Activated T-cell treated with anti-CD3 and anti-CD28 coated beads for 24 hours (primary cell): ENCODE measurements at regions not wholly inside any gene's neighbourhood (a gene's known extent, or its start where the extent isn't known, plus 50 kb on each side); places are given as distances from the start of the nearest gene placed in this dataset.
"Not testable (repeated sequence)": the region's sequence is repeated elsewhere in the genome, so short reads cannot be mapped to it uniquely, and the experiment has no call there.

ENCODE experiments used
- DNase-seq: peaks from one replicate; pipeline ENCODE4 v3.0.0-alpha.2; 2020; ENCODE audit warnings: low read depth

DNA sequence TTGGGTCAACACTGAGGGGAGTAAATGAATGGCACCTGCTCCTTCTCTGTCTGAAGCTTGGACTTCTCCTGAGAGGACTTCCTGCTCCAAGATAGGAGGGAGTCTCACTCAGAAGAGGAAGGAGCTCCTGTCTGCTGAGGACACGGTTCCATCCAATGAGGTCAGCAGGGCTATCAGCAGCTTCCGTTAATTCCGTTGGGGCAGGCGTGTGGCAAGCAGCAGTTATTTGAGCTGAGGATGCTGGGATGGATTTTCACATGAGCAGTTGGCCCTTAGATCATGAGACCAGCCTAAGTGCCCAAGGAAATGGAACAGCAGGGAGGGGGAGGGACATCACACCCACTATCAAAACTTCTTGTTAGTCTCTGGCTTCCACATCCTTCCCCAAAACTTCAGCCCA is 159.0 kb upstream of the PZP start:
- no peak for DNase-seq

DNA sequence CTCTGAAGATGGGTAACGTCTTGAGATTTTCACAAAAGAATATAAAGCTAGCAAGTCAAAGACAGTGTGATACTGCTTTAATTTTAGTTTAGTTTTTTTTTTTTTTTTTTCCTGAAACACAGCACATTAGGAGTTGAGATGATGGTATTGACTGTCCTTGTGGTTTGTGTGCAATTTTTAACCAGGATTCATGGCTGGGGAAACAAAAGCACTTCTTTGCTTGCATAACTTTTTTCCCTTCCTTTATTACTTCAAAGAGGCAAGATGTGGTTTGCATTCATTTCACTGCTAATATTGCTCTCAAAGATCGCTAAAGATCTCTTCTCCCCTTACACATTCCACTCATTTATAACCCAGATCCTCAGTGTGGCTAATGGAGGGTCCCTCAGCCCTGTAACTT is 157.1 kb upstream of the PZP start:
- no peak for DNase-seq

DNA sequence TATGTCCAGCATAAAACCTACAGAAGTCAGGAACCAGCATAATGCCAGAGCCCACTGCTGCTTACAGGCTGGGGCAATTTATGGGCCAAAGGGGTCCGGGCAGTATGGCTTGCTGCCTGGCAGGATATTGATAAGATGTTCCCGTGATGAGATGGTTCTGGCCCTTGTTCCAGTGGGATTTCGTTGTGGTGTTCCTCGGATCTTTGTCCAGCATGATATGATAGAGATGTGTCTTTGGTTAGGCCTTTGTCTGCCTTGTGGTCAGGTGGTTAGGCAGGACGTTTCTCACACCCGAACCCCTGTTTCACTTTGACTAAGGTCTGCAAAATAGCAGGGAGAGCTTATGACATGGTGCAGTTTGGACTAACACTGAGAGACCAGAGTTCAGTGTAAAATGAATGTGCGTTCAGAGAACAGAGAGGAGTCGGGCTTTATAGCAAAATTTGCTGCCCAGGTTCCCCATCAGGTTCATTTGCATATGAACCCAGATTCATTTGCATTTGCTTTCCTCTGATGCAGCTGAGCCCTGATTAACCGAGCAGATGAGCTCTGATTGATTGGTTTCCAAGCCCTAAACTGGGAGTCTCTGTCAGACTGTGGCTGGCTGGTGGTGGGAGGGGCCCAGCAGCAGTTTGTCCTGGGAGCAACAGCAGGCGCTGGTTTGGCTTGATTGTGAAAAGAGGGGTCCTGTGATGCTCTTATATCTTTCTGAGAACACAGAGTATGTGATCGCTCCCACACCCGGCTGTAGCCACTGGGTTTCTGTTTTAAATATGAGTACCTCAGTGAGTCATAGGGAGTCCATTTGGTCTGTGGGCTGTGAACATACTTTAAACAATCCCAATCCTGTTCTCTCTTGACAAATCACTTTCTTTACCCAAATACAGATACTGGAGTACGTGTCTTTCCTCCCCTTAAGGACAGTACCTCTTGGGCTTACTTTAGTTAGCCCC is 156.3 kb upstream of the PZP start:
- DNase-seq, result peak; percentile 36

DNA sequence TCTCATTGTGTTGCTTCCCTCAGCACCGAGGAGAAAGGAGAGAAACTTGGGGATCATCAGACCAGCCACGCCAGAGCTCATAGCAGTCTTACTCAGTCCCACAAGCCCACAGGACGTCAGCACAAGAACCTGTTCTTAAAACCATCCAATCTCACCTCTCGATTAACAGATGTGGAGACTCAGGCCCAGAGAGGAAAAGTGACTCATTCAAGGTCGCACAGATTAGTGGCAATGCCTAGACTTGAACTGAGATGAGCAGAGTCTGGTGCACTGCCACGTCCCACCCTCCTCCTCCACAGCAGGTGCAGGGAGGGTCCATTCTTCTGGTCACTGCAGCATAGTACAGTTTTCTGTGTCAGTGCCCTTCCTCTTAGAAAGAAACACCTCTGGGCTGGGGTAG is 154.9 kb upstream of the PZP start:
- no peak for DNase-seq

DNA sequence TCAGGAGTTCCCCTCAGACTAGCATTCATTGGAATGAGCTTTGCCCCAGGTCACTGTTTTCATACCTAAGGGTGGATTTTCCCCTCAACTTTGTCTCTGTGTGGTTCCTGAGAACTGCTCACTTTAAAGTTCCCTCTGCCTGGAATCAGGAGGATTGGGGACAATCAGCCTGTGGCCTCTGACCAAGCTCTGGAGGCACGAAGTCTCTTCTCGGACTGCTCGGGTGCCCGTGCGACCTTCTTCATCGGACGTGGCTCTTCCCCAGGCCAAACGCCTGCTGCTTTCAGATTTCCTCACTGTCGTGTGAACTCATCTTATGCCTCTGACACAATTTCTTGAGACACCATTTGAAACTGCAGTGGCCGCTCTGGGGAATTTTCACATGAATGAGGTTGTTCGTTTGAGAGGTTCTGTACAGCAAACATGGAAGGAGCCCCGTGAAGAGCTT is 153.7 kb upstream of the PZP start:
- no peak for DNase-seq

DNA sequence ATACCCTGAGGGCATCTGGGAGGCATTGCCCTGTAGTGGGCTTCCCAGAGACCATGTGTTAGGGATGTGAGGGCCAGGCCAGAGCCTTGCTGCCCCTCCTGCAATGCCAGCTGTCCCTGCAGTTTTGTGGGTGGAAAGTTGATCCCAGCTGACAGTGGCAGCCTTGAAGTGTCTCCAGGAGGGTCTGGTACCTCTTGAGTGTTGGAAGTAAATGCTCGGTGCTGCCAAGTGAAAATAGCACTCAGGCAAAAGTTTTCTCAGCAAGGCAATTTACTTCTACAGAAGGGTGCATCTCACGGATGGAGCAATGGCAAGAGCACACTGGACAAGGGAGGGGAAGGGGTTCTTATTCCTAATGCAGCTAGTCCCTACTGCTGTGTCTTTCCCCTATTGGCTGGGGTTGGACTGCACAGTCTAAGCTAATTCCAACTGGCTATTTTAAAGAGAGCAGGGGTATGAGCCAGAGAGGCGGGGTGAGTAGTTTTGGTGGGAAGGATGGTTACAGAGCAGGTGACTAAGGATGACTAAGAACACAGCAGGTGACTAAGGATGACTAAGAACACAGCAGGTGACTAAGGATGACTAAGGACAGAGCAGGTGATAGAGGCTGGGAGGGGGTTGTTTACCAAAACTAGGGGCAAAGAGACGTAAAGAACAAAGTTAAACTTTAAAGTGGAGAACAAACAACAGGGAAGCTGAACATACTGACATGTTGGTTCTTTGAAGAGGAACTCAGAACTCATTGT is 146.0 kb upstream of the PZP start:
- DNase-seq, result not testable (repeated sequence)

DNA sequence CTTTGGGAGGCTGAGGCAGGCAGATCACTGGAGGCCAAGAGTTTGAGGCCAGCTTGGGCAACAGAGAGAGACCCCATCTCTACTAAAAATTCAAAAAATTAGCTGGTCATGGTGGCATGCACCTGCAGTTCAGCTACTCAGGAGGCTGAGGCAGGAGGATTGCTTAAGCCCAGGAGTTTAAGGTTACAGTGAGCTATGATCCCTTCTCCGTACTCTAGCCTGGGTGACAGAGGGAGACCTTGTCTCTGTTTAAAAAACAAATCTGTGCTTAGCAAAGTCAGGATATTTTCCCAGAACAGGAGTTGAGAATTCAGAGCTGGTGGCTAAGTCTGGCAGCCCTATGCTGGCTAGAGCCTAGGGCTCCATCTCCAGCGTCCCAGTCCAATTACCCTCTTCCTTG is 142.9 kb upstream of the PZP start:
- DNase-seq, result no peak

DNA sequence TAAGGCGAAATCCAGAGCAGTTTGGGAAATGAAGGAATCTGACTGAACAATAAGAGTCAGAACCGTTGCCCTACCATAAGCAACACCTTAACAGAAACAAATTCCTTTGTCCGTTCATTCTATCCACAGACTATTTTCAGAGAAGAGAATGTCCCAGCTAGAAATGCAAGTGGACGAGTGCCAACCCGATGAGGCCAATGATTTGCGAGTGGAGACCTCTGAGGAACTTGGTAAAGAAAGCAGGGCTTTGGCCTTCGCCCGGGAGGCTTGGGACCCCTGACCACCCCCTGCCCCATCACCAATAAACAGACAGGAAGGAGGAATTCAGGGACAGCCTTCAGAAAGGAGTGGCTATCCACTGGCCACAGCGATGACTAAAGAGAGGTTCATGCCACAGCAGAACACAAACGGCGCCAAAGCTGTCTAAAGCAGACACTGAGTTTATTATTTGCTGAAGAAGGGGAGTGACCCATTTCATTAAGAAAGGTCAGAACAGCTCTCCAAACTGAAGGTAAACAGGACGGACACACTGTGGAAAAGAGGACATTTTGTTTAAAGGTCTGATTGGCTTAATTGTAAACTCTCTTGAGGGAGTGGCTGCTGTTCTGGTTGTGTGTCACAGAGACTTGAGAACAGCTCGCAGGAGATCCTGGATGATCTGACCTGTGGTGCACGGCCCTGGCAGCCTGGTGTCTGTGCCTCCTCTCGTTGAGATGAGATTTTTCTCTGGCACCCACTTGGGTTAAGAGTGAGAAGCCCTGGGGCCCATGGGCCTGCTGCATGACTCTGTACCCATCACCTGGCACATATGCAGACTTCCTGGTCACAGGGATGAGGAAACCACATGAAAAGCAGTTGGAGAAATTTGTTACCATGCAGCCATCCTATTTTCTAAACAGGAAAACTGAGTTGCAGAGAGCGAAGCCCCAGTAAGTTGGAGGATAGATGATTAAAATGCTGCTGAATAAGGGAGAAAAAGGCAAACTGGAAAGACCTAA is 142.0 kb upstream of the PZP start:
- no peak for DNase-seq

DNA sequence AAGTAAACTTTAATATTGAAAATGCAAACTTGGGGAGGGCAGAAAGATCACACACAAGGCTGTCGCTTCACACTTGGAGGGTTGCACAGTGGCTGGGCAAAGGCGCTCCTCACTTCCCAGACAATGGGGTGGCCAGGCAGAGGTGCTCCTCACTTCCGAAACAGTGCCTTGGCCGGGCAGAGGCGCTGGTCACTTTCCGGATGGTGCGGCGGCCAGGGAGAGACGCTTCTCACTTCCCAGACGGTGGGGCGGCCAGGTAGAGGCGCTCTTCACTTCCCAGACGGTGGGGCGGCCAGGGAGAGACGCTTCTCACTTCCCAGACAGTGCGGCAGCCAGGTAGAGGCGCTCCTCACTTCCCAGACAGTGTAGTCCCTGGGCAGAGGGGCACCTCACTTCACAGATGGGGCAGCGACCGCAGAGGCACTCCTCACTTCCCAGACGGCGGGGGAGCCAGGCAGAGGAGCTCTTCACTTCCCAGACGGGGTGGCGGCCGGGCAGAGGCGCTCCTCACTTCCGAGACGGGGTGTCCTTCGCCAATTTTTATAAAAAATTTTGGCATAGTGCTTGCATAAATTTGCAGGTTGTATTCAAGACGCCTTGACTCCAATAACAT is 140.8 kb upstream of the PZP start:
- no peak for DNase-seq

DNA sequence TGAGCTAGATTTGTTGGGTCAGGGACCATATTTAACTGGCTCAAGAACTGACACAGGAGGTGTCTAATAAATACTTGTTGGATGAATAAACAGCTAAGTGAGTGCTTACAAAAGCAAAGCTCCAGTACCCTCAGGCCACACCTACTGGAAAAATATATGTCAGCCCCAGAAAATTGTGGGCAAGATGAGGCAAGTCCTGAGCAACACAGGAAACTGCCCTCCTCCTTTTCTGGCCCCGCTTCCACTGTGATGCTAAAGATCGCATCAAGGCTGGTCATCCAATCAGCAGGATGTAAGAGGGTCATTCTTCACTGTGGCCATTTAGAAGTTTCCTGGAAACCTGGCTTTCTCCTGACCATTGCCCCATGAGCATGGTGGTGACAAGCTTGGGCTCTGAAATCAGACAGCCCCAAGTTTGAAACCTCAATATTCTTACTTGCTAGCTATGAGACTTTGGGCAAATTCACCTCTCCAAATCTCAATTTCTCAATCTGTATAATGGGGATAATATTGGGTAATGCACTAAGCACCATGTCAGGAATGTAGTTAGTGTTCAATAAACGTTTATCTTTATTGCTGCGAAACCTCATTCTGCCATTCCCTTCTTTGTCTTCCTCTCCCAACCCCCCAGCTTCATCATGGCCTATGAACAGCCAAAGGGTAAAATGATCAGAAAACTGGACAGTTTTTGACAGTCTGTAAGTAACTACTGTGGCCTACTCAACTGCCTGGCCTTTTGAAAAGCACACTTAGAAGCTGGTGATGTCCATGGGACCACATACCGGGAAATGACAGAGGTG is 139.3 kb upstream of the PZP start:
- no peak for DNase-seq

DNA sequence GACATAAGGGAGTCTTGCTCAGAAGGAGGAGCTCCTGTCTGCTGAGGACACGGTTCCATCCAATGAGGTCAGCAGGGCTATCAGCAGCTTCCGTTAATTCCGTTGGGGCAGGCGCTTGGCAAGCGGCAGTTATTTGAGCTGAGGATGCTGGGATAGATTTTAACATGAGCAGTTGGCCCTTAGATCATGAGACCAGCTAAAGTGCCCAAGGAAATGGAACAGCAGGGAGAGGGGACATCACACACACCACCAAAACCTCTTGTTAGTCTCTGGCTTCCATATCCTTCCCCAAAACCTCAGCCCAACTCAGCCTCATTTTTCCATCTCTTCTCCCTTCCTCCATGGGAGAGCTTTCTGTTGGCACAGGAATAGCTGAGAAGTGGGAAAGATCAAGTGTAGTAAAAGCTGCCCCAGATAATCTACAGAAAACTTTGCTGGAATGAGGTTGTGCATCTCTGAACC is 138.7 kb upstream of the PZP start:
- DNase-seq, result no peak

DNA sequence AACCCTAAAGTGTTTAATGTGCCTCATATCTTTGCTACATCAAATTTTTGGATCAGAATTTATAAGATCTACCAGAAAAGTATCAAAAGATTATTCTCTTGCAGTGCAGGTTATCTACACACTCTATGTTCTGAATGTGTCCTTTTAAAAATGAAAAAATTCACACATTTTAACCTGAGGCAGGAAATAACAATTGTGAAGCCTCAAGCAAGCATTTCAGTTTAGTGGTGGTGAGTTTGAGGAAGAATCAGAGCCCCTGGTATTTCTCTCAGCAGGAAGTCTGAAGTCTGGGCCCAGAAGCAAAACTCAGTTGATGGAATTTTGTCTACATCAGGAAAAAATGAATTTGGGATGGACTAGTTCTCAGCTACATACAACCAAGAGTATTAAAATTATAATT is 137.0 kb upstream of the PZP start:
- no peak for DNase-seq

DNA sequence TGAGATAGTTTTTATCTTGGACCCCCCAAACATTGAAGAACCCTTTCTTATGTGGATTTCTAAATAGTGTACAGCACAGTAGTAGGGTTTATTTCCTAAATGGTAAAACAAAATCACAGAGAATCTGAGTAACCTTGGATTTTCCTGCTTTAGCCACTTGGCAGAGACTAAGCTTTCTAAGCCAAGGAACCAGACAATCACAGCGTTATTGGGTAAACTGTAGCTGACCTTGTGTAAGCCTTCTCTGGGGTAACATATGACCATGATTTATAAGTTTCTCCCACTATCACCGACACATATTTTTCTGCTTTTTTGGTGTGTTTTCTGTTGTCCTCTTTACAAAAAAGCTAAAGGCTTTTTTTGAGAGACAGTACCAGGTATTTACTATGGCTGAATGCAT is 136.3 kb upstream of the PZP start:
- DNase-seq, result no peak

DNA sequence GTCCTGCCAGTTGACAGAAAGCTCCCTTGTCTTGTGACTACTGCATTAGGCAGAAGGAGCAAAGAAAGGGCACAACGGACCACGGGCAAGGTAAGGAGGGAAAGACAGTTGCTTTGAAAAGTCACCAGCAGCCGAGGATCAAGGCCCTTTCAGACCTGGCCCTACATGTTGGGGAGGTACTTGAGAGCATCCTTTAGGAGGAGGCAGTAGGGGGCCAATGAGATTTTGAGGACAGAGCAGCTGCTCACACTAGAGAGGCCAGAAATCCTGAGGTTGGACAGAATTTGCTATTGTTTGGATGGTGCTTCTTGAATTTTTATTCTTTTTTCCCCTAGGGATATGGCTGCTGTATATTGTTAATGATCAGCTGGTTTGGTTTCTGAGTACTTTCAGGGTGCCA is 135.5 kb upstream of the PZP start:
- no peak for DNase-seq

DNA sequence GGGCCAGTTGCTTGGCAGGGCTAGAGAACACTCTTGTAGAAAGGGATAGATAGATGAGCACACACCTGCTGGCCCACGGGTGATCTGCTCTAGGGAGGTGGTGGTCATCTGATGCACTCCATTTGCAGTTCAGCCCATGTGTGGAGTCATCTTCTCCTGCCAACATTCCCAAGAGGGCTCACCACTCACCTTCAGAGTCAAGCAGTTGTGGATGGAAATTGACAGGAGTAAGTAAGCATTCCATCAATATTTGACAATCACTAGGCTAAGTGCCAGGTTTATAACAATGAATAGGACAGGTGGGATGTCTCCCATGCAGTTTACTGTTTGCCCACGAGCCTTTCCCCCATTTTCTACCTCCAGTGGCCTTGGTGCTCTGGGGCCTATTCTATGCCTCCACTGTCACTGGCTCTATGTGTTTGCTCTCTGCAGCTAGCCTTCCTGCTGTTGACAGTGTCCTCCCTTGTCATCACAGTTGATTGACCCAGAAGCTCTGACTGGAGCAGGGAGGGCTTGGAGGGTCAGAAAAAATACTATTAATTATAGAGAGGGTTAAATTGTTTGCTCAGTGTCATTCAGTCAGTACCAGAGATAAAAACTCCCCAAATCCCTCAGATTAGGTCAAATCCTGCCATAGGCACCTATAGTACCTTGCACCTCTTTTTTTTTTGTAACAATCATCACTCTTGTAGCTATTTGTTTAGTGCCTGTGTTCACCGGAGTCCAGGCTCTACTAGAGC is 134.6 kb upstream of the PZP start:
- DNase-seq, result no peak

DNA sequence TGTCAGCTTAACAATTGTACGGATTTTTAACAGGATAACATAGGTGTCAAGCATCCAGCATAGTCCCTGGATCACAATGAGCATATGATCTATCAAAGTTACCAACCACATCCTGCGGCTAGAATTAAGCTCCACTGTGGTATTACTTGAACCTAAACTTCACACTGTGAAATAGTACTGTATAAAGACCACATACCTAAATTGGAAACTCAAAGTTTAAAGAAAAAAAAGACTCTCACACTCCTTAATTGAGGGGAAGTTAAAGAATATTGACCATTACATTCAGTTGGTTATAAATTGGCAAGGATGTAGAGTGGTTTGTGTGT is 133.0 kb upstream of the PZP start:
- no peak for DNase-seq

DNA sequence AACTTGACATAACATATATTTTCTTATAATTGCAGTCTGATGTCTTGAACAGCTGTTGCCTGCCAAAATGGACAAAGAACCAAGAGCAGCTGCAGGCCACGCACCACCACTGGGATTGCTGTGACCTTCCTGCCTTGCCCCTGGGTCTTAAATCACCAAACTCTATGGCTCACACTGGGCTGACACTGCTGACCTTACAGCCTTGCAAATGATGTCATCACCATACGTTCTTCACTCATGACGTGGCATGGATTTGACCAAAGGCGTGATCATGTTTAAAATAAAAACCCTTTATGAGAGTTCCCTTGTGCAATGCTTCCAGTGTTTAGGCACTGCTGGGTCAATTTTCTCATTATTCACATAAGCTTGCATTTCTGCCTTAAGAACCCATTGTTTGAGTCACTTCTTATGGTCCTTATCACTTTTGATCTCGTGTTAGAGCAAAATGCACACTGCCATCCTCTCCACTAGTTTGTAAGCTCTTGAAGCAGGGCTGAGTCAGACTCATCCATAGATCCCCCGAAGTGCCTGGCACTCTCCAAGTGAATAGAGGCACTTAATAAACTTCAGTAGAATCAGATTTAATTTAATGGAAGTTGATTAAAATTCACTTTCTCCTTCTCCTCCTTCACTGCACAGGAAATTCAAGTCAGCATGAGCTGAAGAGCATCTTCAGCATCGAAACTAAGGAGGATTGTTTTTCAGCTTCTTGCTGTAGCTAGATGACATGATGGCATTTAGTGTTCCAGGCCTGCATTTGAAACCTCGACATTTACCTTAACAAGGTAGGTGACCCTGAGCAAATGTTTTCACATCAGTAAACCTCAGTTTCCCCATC is 132.4 kb upstream of the PZP start:
- DNase-seq, result no peak

DNA sequence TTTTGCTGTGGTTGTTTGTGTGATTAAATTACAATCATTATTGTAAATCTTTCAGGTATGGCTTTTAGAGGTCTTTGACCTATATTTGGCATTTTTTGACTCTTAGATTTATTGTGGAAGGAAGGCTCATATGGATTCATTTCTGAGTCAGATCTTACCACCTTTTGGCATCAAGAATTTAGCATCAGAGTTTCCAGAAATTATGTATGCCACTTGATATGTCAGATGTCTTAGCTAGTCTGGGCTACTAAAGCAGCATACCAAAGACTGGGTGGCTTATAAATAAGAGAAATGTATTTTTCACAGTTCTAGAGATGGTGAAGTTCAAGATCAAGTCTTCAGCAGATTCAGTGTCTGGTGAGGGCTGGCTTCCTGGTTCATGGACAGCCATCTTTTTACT is 129.5 kb upstream of the PZP start:
- DNase-seq, result no peak

DNA sequence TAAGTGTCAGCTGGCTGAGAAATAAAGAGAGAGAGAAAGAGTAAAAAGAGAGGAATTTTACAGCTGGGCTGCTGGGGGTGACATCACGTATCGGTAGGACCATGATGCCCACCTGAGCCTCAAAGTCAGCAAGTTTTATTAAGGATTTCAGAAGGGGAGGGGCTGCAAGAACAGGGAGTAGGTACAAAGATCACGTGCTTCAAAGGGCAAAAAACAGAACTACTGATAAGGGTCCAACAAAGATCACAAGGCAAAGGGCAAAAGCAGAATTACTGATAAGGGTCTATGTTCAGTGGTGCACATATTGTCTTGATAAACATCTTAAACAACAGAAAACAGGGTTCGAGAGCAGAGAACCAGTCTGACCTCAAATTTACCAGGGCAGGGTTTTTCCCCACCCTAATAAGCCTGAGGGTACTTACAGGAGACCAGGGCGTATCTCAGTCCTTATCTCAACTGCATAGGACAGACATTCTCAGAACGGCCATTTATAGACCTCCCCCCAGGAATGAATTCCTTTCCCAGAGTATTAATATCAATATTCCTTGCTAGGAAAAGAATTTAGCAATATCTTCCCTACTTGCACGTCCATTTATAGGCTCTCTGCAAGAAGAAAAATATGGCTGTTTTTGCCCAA is 128.3 kb upstream of the PZP start:
- DNase-seq, result not testable (repeated sequence)
